IMR-90 (cell line): ENCODE measurements at regions not wholly inside any gene's neighbourhood (a gene's known extent, or its start where the extent isn't known, plus 50 kb on each side); places are given as distances from the start of the nearest gene placed in this dataset.

Experiments used
- ATAC-seq: fragments of 200-7000 bp; cut with Tn5 transposase; 2 replicates; pipeline ENCODE4 v1.9.1; 2020; ENCODE audit warnings: low read depth, mild to moderate bottlenecking, moderate library complexity
- BruUV-seq: library from RNA; stranded (reverse); fragments of 400-500 nt; replicated peaks from 2 replicates; lab custom pipeline; 2021; lab: Mats Ljungman, UMichigan
- CTCF ChIA-PET: fragments of 300-600 bp; formaldehyde crosslinking; extraction: SDS; loops from one replicate; lab custom pipeline; 2021; ENCODE audit warnings: antibody characterized with exemption; lab: Yijun Ruan, JAX
- POLR2A ChIA-PET: fragments of 300-600 bp; sonication (Branson Sonifier 250); formaldehyde crosslinking; loops from one replicate; lab custom pipeline; 2022; ENCODE audit warnings: antibody characterized with exemption; ENCODE audit not compliant: unreplicated experiment; lab: Charles Lee
- DNase-seq: peaks from one replicate; pipeline ENCODE4 v3.0.0; 2013
- H2AFZ ChIP-seq: replicated peaks from 2 replicates; pipeline ENCODE3; 2013; ENCODE audit warnings: low read length, mild to moderate bottlenecking; ENCODE audit not compliant: poor library complexity
- H2AK5ac ChIP-seq: 2 replicates; pipeline ENCODE4 v1.6.1; 2013; ENCODE audit warnings: low read depth, low read length, inconsistent platforms
- H2AK9ac ChIP-seq: replicated peaks from 2 replicates; pipeline ENCODE3; 2013; ENCODE audit warnings: mild to moderate bottlenecking, low read depth, low read length, moderate library complexity; ENCODE audit not compliant: poor library complexity
- H2BK120ac ChIP-seq: 2 replicates; pipeline ENCODE4 v1.6.1; 2013; ENCODE audit warnings: low read depth, low read length, inconsistent platforms
- H2BK15ac ChIP-seq: 3 replicates; pipeline ENCODE4 v1.6.1; 2013; ENCODE audit warnings: low read depth, low read length, inconsistent platforms
- H2BK20ac ChIP-seq: 2 replicates; pipeline ENCODE4 v1.6.1; 2013; ENCODE audit warnings: low read depth, mild to moderate bottlenecking, inconsistent platforms, low read length, moderate library complexity
- H2BK5ac ChIP-seq: 2 replicates; pipeline ENCODE4 v1.6.1; 2013; ENCODE audit warnings: mild to moderate bottlenecking, low read depth, low read length, inconsistent platforms; ENCODE audit not compliant: poor library complexity, severe bottlenecking
- H3K14ac ChIP-seq: replicated peaks from 2 replicates; pipeline ENCODE4 v1.6.1; 2013; ENCODE audit warnings: low read depth, low read length, inconsistent platforms
- H3K18ac ChIP-seq: 2 replicates; pipeline ENCODE4 v1.6.1; 2013; ENCODE audit warnings: low read depth, low read length, control low read depth
- H3K23ac ChIP-seq: 2 replicates; pipeline ENCODE4 v1.6.1; 2013; ENCODE audit warnings: low read depth, low read length, inconsistent platforms
- H3K27ac ChIP-seq: 2 replicates; pipeline ENCODE4 v1.5.1; 2013; ENCODE audit warnings: mild to moderate bottlenecking, control low read depth, low read length; ENCODE audit not compliant: insufficient read depth
- H3K27me3 ChIP-seq: 2 replicates; pipeline ENCODE4 v1.6.1; 2013; ENCODE audit warnings: low read length; ENCODE audit not compliant: control insufficient read depth, insufficient read depth
- H3K36me3 ChIP-seq: 2 replicates; pipeline ENCODE4 v1.6.1; 2013; ENCODE audit warnings: low read length, mixed read lengths; ENCODE audit not compliant: control insufficient read depth, insufficient read depth
- H3K4ac ChIP-seq: 2 replicates; pipeline ENCODE4 v1.6.1; 2013; ENCODE audit warnings: low read depth, low read length, inconsistent platforms
- H3K4me1 ChIP-seq: 2 replicates; pipeline ENCODE4 v1.6.1; 2013; ENCODE audit warnings: low read length, mixed read lengths; ENCODE audit not compliant: control insufficient read depth, insufficient read depth
- H3K4me2 ChIP-seq: 2 replicates; pipeline ENCODE4 v1.6.1; 2013; ENCODE audit warnings: low read depth, mild to moderate bottlenecking, control low read depth, low read length, moderate library complexity
- H3K4me3 ChIP-seq: 2 replicates; pipeline ENCODE4 v1.5.1; 2013; ENCODE audit warnings: low read depth, mild to moderate bottlenecking, control low read depth, low read length, moderate library complexity; ENCODE audit not compliant: insufficient read depth
- H3K56ac ChIP-seq: 2 replicates; pipeline ENCODE4 v1.6.1; 2013; ENCODE audit warnings: low read length, inconsistent platforms; ENCODE audit not compliant: insufficient read depth; ENCODE audit errors: extremely low read depth
- H3K79me1 ChIP-seq, 2 experiments: 2 replicates each; pipeline ENCODE4 v1.6.1; 2013; ENCODE audit warnings: low read length in 2 of 2, inconsistent platforms in 1 of 2, low read depth in 1 of 2
- H3K9ac ChIP-seq: 2 replicates; pipeline ENCODE4 v1.6.1; 2013; ENCODE audit warnings: low read depth, low read length, control low read depth
- H3K9me1 ChIP-seq: 2 replicates; pipeline ENCODE4 v1.6.1; 2013; ENCODE audit warnings: low read length, inconsistent platforms; ENCODE audit not compliant: insufficient read depth
- H3K9me3 ChIP-seq: 2 replicates; pipeline ENCODE4 v1.6.1; 2013; ENCODE audit warnings: low read length; ENCODE audit not compliant: control insufficient read depth, insufficient read depth
- H4K20me1 ChIP-seq: 2 replicates; pipeline ENCODE4 v1.6.1; 2013; ENCODE audit warnings: low read length, inconsistent platforms; ENCODE audit not compliant: insufficient read depth
- H4K5ac ChIP-seq: 2 replicates; pipeline ENCODE4 v1.6.1; 2013; ENCODE audit warnings: mild to moderate bottlenecking, low read depth, low read length, control low read depth
- H4K8ac ChIP-seq, 2 experiments: 2 replicates each; pipeline ENCODE4 v1.6.1; 2013; ENCODE audit warnings: low read depth in 2 of 2, low read length in 2 of 2, control low read depth in 1 of 2, inconsistent platforms in 1 of 2
- H4K91ac ChIP-seq: 2 replicates; pipeline ENCODE4 v1.6.1; 2013; ENCODE audit warnings: low read depth, low read length, inconsistent platforms; ENCODE audit not compliant: insufficient read depth
- BHLHE40 ChIP-seq: fragments of 150-350 bp; IDR thresholded peaks from 2 replicates; pipeline ENCODE4 v1.6.1; 2016; ENCODE audit warnings: mild to moderate bottlenecking, low read depth, low read length
- CEBPB ChIP-seq: IDR thresholded peaks from 2 replicates; pipeline ENCODE4 v1.6.1; 2012; ENCODE audit warnings: low read depth, low read length, improper control_type of control experiment
- CHD1 ChIP-seq: IDR thresholded peaks from 2 replicates; pipeline ENCODE4 v1.6.1; 2012; ENCODE audit warnings: low read depth, low read length, improper control_type of control experiment
- CTCF ChIP-seq: conservative IDR thresholded peaks from 2 replicates; pipeline ENCODE4 v1.5.1; 2012; ENCODE audit warnings: mild to moderate bottlenecking, low read depth, low read length, improper control_type of control experiment
- ELK1 ChIP-seq: fragments of 150-350 bp; IDR thresholded peaks from 2 replicates; pipeline ENCODE4 v1.6.1; 2016; ENCODE audit warnings: low read depth, mild to moderate bottlenecking, low read length, moderate library complexity, borderline replicate concordance
- FOS ChIP-seq: fragments of 150-350 bp; IDR thresholded peaks from 2 replicates; pipeline ENCODE4 v1.6.1; 2016; ENCODE audit warnings: low read depth, low read length
- MAFK ChIP-seq: IDR thresholded peaks from 2 replicates; pipeline ENCODE4 v1.6.1; 2012; ENCODE audit warnings: low read depth, low read length, improper control_type of control experiment
- MXI1 ChIP-seq: IDR thresholded peaks from 2 replicates; pipeline ENCODE4 v1.6.1; 2012; ENCODE audit warnings: low read depth, mild to moderate bottlenecking, low read length, moderate library complexity, borderline replicate concordance
- NFE2L2 ChIP-seq: fragments of 150-350 bp; IDR thresholded peaks from 2 replicates; pipeline ENCODE4 v1.6.1; 2016; ENCODE audit warnings: low read depth, mild to moderate bottlenecking, low read length
- POLR2A ChIP-seq: IDR thresholded peaks from 2 replicates; pipeline ENCODE4 v1.6.1; 2012; ENCODE audit warnings: mild to moderate bottlenecking, low read depth, low read length
- RAD21 ChIP-seq: IDR thresholded peaks from 2 replicates; pipeline ENCODE4 v1.6.1; 2012; ENCODE audit warnings: low read length, improper control_type of control experiment
- RFX5 ChIP-seq: IDR thresholded peaks from 2 replicates; pipeline ENCODE4 v1.8.0; 2012; ENCODE audit warnings: low read depth, mild to moderate bottlenecking, low read length, moderate library complexity
- SMC3 ChIP-seq: fragments of 150-350 bp; IDR thresholded peaks from 2 replicates; pipeline ENCODE4 v1.6.1; 2016; ENCODE audit warnings: low read depth, mild to moderate bottlenecking, antibody characterized with exemption, low read length, moderate library complexity
- WGBS, 2 experiments: methylation state at CpG; one replicate each; pipeline versions ENCODE4 v1.1.5 to v1.1.7; 2013; ENCODE audit warnings: missing lambda C conversion rate in 2 of 2; ENCODE audit not compliant: insufficient read length in 1 of 2; ENCODE audit errors: extremely low coverage in 2 of 2; 5-methylcytosine and 5-hydroxymethylcytosine counted together
- dilution Hi-C: fragments of 300-500 bp; cut with HindIII; formaldehyde crosslinking; loops from one replicate; pipeline ENCODE4 v1.14.3; 2018; ENCODE audit warnings: low sequenced_read_pairs; ENCODE audit not compliant: unreplicated experiment
- in situ Hi-C: fragments of 300-500 bp; cut with MboI; formaldehyde crosslinking; loops from 3 replicates; pipeline ENCODE4 v1.14.3; 2019; ENCODE audit warnings: low sequenced_read_pairs, inconsistent platforms, mixed read lengths
- intact Hi-C: fragments of 100-400 bp; cut with micrococcal nuclease; formaldehyde crosslinking; loops from 2 replicates; pipeline ENCODE4 v1.10.0; 2022

GRCh38 chr20:16965401-16965800 is 217.2 kb downstream of the OTOR start:
- no peak for ATAC-seq

More at GRCh38 chr20:16965401-16965800, 217.2 kb downstream of the OTOR start:
- Histone ChIP-seq H3K4me2 (no peak overlapping the region), H4K20me1 (no peaks in the 10 kb centered on the region), H3K79me1 (no peaks in the 10 kb centered on the region), H3K4me1 (no peaks in the 10 kb centered on the region), H3K9me3 (no peaks in the 10 kb centered on the region), H3K27ac (no peak overlapping the region), H2AFZ (no peak overlapping the region), H3K4ac (no peak overlapping the region), H3K23ac (no peak overlapping the region), H2AK5ac (no peak overlapping the region), H2BK15ac (no peak overlapping the region), H3K14ac (no peak overlapping the region), H3K4me3 (no peak overlapping the region), H3K36me3 (no peaks in the 10 kb centered on the region), H2AK9ac (no peak overlapping the region), H4K5ac (no peak overlapping the region), H4K8ac (no peak overlapping the region), H4K91ac (no peak overlapping the region), H2BK5ac (no peak overlapping the region), H3K27me3 (no peaks in the 10 kb centered on the region; the same call in none of the 2 replicates), H2BK20ac (no peak overlapping the region), H2BK120ac (no peak overlapping the region), H3K9me1 (no peaks in the 10 kb centered on the region), H3K56ac (no peak overlapping the region), H3K9ac (no peak overlapping the region), H3K18ac (no peak overlapping the region)
- BruUV-seq: no TSS peak
- ChIA-PET POLR2A (no interaction called here), CTCF (no interaction called here)
- in situ Hi-C loops: no loop called here
- DNase-seq: no peak
- TF ChIP-seq RAD21: no peak
- no peak for TF ChIP-seq RFX5
- no peak for TF ChIP-seq BHLHE40
- TF ChIP-seq MXI1: no peak
- TF ChIP-seq SMC3: no peak
- no peak for TF ChIP-seq NFE2L2
- no peak for TF ChIP-seq FOS
- no peak for TF ChIP-seq ELK1
- TF ChIP-seq CEBPB: no peak
- TF ChIP-seq CHD1: no peak
- no peak for TF ChIP-seq CTCF
- no peak for TF ChIP-seq POLR2A
- no peak for TF ChIP-seq MAFK
- no CpG with 5 or more reads among the region's 2 CpGs for WGBS, 2 experiments
- intact Hi-C loops: no loop called here
- dilution Hi-C loops: no loop called here
